GM19035 (cell line): ENCODE measurements at regions not wholly inside any gene's neighbourhood (a gene's known extent, or its start where the extent isn't known, plus 50 kb on each side); places are given as distances from the start of the nearest gene placed in this dataset.

Experiments
- ATAC-seq: cut with Tn5 transposase; IDR thresholded peaks from one replicate; pipeline ENCODE4 v1.9.1; 2021; ENCODE audit not compliant: unreplicated experiment

DNA sequence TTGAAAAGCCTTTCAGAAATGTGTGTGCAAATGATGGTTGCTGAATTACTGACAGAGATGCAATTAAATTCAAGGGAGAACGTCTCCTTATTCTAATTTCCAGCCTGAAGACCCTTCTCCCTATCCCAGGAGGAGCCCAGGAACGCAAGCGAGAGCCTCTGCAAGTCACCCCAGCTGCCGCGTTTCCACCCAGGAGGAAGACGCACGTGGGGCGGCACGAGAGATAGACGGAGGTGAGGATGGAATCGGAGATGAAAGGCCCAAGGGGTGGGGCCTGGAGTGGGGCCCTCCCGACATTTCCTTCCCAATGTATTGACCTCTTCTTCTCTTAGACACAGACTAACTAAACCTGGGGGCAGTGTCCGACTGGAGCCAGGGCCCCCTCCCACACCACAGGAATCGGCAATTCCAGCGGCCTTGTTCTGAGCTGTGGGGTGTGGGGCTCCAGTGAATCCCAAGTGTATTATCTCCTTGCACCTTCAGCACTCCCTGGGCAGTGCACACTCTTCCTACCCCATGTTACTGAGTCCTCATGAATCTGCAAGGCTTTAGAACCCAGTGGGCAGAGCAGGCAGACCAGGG is 322.5 kb downstream of the AJAP1 start:
- no peak for ATAC-seq

DNA sequence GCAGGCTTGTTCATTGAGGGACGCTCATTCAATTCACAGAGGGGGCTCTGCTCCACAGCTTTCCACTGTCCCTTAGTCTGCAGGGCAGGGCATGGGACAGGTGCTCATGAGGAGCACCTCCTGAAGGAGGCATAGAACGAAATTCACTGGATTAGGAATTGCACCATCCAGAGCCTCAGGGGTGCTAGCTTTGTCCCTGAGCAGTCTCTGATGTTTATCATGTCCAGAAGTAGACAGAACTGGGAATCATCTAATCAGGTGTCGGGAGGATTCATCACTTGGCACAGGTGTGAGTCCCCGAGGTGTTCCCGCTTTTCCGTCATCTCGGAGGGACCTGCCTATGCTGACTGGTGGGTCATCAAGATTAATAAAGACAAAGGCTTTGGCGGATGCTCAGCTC is 321.4 kb downstream of the AJAP1 start:
- no peak for ATAC-seq

DNA sequence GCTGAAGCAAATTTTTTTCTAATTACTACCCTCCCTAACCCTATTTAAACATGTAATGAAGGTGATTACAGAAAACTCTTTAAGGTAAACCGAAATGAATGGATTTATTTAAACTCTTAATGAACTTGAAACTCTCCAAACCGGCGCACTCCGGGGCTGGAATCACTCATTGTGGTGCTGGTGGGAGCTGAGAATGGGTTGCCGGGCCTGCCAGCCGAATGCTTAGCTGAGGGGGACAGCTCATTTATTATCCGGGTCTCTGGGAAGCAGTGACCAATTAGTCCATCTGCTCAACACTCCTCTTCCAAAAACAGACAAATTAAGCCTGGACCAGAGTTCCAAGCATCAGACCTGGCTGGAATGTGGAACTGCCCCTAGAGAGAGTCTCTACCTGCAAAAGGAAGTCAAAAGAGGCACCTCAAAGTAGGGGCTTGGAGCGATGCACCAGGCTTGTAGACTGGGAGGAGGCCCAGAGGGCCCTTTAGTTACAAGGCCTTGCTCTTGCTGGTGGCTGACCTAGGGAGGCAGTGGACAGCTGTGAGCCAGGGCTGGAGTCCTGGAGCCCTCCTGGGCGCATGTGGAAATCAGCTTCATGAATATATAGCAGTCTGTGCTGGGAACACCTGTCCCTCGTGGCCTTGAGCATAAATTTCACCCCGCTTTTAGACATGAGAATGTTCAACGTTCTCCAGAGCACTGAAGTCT is 320.7 kb downstream of the AJAP1 start:
- ATAC-seq: no peak

DNA sequence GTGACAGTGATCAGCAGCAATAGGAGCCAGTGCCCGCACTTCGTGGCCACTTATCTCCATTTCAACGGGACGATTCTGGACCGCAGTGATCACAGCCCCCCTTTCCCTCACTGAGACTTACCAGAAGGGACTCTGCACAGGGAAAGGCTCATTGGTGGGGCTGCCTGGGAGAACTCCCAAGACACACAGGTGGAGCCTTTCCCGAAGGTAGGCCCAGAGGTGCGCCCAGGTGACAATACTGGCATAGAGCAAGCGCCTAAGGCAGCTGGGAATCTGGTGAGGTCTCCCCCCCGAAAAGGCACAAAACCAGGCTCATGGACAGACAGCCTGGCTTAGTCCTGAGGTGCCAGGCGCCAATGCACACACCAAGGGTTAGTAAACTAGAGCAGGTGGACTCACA is 318.9 kb downstream of the AJAP1 start:
- no peak for ATAC-seq

DNA sequence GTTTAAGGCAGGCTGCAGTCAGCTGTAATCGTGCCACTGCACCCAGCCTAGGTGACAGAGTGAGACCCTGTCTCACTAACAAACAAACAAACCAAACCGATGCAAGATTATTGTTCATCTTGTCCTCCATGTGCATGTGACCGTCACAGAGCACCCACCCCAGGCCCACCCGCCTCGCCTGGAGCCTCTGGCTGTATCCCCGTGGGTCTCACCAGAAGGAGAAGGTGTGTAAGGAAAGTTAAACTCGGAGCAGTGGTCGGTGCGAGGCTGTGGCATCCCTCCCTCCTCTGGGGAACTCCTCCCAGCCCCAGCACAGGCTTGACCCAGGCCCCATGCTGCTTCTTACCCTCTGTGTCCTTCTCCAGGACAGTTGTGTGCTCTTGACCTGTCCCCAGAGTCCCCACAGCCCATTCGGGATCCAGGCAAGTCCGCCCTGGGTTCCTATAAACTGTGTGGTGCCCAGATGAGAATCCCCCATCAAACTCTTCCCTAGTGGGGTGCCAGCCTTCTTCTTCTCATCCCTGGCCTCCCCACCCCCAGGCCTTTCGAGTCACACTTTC is 318.4 kb downstream of the AJAP1 start:
- ATAC-seq: no peak

DNA sequence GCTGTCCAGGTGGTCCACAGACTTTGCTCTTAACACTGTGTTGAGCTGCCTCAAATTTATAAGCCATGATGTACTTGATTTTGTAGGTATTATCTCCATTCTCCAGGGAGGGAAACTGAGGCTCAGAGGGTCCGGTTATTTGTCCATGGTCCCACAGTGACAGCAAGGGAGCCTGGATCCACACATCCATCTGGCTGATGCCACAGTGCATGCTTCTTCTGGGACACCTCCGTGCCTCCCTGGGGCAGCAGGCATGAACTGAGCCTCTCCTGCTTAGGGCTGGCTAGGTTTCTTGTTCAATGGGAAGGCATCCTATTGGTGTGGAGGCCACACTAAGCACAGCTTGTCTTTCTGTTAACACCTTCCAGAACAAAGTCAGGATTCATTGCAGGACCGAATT is 317.3 kb downstream of the AJAP1 start:
- no peak for ATAC-seq

DNA sequence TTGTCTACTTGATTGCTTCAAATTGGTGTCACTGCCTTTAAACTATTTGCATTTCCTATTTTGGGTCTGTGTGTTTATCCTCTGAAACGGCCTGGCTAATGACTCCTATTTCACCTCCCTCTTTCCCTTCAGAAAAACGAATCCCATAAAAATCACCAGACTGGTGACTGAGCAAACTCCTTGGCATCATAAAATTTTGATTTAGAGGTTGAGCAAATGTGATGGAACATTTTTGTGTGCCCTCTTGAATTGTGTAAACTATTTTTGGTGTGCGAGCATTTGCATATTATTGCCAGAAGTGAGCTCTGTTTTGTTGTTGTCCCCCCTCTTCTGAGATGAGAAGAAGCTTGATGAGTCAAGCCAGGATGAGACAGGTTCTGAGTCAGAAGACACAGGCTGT is 316.1 kb downstream of the AJAP1 start:
- ATAC-seq: no peak

DNA sequence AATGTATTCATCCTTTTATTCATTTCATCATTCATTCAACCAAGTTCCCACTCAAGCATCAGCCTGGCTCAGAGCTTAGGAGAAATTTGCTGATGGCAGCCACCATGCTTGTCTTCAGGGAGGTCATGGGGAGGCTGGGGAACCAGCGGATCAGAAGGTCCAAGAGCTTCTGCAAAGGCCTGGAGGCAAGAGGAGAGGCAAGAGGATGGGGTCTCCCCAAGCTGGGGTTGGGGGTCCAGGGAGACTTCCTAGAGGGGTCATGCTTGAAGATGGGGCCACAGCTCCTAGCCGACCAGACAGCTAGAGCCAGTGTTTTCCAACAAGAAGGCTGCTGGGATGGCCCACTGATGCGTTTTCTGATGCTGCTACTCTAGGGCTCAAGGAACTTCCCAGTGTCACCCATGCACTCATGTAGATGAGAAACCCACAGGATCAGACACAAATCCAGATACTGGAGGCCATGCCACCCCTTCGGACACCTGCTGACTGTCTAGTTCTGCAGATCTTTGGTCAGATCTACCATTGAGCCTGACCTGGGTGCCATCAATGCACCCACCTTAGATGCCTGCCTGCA is 315.2 kb downstream of the AJAP1 start:
- no peak for ATAC-seq

DNA sequence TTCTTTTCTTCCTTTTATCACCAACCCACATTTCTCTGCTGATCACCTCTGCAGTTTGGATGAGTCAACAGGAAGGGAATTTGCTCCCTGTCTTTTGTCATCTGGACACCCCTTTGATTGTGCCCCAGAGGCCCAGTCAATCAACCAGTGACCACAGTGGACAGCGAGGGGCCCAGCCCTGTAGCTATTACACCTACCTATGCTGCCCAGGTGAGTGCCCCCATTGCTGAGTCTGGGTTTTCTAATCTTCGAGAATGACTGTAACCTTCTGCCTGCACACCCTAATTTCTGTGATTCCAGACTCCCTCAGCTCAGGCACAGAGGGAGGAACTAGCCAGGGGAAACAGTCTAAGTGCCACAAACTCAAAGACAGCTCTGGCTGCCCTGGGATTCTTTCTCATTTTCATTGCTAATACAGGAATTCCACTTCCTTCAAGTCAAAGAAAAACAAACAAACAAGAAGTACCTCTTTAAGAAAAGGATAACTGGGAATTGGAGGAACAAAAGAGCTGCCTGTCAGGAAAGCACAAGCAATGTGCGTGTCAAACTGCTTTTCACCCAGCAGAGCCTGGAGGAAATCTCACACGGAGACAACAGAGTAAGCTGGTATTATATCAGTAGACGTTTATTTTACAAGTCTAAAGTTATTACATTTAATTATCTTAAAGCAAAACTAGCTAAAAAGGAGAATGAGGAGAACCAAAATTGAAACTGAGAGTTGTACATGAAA is 311.1 kb downstream of the AJAP1 start:
- ATAC-seq: no peak

DNA sequence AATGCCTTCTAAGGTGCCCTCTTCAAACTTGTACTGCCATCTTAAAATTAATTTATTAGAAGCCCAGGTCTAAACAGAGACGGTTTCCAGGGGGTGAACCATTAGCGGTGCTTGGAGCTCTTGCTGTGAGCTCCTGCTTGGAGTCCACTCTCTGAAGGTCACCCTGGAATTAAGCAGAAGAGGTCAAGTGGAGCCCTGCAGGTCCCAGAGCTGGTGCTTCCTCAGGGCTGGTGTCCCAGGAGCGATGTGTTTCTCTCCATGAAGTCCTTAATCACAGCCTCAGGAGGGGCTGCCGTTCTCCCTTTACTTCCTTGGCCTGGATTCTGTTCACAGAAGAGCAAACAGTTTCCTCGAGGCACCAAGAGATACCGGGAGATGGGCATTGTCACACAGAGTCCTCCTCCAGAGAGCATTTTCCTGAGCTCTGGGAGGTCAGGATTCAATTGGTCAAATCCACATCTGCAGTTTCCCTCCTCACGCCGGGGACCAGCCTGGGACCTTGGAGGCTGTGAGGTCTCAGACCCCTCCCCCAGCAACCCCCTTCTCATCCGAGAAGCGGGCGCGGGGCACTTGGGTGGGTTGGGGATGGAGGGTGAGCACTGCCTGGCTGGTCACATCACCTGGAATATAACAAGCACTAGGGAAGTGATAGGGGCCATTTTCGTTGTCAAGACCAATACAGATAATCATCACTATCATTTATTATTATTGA is 310.4 kb downstream of the AJAP1 start:
- no peak for ATAC-seq

DNA sequence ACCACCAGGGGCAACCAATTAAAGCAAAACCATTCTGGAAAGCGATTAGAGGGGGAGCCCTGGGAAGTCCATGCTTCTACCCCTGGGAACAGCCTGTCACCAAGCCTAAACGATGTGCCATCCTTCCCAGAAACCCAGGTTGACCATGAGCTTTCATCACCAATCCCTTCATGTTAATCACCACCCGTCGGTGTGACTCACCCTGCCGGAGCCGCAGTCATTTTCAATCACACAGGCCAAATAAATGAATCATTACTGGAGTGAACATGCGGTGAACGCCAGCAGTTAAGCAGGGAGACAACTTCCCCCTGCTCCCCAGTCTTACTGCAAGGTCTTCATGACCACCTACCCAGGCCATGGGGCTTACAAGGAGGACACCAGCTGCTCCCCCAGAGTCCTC is 308.8 kb downstream of the AJAP1 start:
- ATAC-seq: no peak

DNA sequence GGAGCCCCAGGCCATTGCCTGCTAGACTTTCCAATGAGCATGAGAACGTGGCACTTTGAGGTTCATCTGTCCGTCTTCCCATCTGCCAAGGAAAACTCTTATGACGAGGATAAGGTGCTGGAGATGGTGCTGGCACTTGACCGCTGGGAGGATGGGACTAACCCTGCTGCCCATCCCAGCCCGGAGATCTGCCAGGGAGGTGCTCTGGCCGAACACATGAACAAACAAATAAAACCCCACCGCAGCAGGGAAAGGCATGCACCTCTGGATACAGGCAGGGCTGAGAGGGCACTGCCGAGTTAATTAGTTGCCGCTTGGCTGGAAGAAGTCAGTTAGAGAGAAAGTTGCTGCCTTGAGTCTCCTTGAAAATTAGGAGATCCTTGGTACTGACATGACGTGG is 308.4 kb downstream of the AJAP1 start:
- no peak for ATAC-seq

DNA sequence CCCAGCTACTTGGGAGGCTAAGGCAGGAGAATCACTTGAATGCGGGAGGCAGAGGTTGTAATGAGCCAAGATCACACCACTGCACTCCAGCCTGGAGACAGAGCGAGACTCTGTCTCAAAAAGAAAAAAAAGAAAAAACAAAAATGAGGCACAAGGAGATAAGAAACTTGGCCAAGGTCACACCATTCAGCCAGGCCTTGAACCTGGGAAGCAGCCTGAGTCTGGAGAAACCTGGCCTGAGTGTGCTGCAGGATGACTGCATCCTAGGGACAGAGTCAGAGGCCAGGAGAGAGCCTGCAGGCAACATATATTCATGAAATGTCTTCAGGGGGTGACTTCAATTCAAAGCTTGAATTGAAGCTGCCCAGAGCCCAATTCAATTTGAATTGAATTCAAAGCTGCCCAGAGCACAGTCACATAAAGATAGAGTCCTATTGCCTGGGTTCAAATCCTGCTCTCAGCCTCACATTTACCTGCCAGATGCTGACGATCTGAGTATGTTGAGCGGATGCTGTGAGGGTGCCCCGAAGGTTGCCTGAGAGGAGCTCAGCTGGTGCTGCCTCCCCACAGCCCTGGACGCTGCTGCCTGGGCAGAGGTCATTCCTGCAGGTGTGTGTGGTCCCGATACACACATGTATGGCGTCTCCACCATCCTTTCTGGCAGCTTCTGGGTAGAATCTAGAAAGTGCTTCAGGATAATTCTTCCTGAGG is 307.7 kb downstream of the AJAP1 start:
- ATAC-seq: no peak

DNA sequence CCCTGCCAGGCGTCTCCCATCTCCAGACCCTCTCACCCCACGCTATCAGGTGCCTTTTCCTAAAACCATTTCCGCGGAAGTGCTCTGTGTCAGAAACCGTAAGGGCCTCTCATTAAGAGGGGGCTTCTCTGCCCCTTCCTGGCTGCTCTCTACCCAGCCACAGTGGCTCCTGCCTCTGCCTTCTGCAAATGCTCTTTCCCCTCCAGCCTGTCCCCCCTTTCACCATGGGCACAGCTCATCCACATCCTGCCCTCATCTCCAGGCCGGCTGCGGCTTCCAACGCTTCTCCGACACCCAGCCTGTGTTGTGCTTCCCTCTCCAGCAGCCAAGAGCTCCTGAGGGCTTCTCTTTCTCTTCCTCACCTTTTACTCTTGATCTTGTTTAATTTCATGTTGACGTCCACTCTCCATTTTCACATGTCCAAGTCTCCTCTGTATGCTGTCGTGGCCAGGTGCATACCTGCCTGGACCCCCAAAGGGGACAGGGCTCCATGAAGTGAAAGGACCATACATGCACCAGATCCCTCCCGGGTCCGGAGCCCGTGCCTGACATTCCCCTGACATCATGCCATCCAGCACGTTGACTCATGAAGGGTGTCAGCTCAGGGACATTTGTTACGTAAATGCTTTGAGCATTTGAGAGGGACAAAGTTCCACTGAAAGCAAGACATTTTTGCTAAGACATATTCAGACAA is 306.5 kb downstream of the AJAP1 start:
- ATAC-seq: no peak

DNA sequence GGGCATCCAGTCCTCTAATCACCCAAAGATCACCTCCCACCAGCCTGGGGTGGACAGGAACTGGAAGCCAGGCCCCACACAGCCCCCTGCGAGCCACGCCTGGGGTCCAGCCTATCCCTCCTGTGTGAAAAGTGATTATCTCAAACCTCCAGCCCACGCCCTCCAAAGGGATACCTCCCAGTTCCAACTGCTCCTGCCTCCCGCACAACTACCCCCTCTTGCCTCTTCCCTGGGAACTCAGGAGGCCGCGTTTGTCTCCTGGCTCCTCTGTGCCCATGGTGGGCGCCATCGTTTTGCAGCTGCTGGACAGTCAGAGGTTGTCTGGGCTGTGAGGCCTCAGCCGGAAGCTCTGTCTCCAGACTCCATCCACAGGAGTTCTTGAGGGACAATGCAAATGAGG is 305.9 kb downstream of the AJAP1 start:
- ATAC-seq: no peak

DNA sequence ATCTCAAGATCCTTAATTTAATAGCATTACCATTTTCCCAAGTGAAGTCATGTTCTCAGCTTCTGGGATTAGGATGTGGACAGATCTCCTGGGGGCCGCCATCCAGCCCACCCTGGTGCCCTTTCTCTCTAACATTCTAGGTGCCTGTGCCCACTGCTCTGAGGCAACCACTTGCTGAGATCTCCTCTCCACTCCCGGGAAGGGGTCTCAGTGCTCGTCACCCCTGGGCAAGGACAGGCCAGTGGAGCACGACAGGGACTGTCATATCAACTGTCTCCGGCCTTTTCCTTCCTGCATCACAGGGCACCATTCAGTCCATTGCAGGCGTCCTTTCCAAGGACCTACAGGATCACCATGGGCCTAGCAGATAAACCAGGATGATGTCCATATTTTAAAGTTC is 304.8 kb downstream of the AJAP1 start:
- no peak for ATAC-seq

DNA sequence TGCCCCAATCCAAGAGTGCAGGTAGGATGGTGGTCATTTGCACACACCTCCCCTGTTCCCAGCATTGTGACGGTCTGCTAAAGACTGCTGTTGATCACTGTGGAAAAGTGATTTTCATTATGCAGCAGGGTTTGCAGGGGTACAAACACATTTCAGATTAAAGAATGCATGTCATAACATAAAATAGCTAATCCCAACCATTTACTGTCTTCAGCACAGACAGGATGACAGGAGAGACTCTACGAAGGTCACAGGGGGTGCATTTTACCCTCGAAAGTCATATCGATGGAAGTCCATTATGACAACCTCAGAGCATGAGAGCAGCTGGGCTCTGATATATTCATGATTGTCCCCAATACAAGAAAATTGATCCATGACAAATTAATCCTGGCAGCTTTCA is 302.6 kb downstream of the AJAP1 start:
- no peak for ATAC-seq

DNA sequence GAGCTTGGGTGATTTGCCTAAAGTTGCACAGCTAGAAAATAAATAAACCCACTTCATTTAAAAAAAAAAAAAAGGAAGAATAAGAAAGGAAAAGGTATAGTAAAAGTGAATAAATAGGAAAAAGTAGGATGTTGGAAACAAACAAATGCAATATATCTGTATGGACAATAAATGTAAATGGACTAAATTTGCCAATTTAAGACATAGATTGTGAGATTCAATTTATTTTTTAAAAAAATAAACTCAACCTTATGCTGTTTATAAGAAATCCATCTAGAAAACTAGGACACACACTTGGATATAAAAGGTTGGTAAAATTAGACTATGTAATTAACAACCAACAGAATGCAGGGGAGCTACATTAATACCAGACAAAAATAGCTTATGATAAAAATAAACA is 300.0 kb downstream of the AJAP1 start:
- no peak for ATAC-seq

DNA sequence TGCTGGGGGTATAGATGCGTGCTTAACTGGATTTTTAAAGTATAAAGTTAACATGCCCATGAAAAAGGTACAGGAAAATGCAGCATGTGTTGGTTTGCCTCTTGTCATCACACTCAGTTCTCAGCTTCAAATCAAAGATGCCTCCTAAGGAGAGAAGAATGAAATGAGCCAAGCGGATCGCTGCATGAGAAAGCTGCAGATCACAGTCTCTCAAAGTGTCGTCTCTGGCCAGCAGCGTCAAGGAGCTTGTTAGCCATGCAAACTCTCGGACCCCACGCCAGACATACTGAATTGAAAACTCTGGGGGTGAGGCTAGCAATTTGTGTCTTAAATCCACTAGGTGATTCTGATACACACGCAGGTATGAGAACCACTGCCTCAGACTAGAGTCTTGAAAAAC is 297.2 kb downstream of the AJAP1 start:
- ATAC-seq: no peak

DNA sequence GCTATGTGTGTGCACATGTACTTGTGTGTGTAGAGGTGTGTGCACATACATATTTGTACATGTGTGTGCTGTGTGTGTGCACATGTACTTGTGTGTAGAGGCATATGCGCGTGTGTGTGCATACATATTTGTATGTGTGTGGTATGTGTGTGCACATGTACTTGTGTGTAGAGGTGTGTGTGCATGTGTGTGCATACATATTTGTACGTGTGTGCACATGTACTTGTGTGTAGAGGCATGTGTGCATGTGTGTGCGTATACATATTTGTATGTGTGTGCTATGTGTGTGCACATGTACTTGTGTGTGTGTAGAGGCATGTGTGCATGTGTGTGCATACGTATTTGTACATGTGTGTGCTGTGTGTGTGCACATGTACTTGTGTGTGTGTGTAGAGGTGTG is 291.9 kb downstream of the AJAP1 start:
- ATAC-seq: no peak
